Fibroblast of the aortic adventitia (primary cell): ENCODE measurements at regions not wholly inside any gene's neighbourhood (a gene's known extent, or its start where the extent isn't known, plus 50 kb on each side); places are given as distances from the start of the nearest gene placed in this dataset.
A peak's percentile ranks its signal among the peaks of the same experiment; 100 is the strongest.
"Not testable (repeated sequence)": the region's sequence is repeated elsewhere in the genome, so short reads cannot be mapped to it uniquely, and the experiment has no call there.

Experiments used
- DNase-seq: peaks from one replicate; pipeline ENCODE4 v3.0.0-alpha.2; 2010; ENCODE audit warnings: low read depth
- H3K4me3 ChIP-seq: 2 replicates; pipeline ENCODE4 v1.5.1; 2011; ENCODE audit warnings: low read depth, mild to moderate bottlenecking, control low read depth, low read length, moderate library complexity
- TF ChIP-seq, protein P1 (sequence below): IDR thresholded peaks from 2 replicates; pipeline ENCODE4 v1.5.1; 2011; ENCODE audit warnings: mild to moderate bottlenecking, low read length, control low read depth, inconsistent platforms; ENCODE audit not compliant: insufficient read depth

DNA sequence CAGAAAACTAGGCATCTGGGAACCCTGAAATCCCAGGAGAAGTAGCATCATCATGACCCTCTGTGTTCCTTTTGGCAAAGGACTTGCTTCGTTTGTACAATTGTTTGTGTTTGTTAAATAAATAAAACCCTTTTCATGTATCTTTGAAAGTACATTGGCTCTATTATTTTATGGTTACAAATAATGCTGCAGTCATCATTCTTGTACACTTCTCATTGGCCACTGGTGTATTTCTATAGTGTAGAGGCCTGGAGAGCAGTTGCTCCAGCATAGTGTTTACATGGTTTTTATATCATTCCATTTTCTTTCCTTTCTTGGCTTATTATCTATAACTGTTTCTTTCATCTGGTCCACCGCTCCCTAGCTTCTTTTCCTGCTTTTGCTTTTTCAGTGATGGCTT, 253.3 kb downstream of the FAM72C start:
- TF ChIP-seq, protein P1, sequence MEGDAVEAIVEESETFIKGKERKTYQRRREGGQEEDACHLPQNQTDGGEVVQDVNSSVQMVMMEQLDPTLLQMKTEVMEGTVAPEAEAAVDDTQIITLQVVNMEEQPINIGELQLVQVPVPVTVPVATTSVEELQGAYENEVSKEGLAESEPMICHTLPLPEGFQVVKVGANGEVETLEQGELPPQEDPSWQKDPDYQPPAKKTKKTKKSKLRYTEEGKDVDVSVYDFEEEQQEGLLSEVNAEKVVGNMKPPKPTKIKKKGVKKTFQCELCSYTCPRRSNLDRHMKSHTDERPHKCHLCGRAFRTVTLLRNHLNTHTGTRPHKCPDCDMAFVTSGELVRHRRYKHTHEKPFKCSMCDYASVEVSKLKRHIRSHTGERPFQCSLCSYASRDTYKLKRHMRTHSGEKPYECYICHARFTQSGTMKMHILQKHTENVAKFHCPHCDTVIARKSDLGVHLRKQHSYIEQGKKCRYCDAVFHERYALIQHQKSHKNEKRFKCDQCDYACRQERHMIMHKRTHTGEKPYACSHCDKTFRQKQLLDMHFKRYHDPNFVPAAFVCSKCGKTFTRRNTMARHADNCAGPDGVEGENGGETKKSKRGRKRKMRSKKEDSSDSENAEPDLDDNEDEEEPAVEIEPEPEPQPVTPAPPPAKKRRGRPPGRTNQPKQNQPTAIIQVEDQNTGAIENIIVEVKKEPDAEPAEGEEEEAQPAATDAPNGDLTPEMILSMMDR = no peak
- DNase-seq = no peak
- H3K4me3 ChIP-seq = no peak overlapping the region

DNA sequence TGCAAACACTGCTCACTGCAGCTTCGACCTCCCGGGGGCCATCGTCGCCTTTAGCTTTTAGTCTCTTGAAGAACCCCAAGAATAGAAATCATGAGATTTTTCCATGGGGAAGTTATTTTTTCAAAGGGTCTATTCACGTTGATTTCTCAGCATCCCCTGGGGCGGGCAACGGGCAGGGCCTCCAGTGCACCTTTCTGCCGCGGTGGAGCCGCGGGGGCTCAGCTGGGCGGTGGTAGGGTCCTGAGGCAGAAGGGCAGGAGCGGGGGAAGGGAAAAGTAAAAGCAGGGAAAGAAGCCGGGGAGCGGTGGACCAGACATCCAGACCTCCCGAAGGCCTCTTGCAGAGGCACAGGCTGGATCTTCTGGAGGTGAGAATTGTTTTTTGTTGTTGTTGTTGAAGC, 253.8 kb downstream of the FAM72C start:
- no peak overlapping the region for H3K4me3 ChIP-seq
- TF ChIP-seq, protein P1 = no peak
- no peak for DNase-seq

DNA sequence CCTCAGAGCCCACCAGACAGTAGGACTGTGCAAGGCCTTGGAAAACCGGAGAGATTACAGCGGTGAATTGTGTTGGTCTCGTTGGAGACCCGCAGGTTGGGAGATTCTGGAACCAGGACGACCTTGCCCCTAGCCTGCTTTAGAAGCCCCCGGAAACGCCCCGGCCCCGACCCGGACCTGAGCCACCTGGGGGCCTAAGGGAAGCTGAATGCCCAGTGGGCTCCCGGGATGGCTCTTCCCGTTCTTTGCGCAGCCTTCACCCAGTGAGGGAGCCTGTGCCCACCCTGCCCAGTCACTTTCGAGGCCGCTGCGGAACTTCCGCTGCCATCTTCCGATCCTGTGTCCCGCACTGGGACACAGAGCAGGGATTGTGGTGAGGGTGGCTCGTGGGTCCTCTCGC, 254.4 kb downstream of the FAM72C start:
- no peak for DNase-seq
- no peak overlapping the region for H3K4me3 ChIP-seq
- TF ChIP-seq, protein P1 = no peak

DNA sequence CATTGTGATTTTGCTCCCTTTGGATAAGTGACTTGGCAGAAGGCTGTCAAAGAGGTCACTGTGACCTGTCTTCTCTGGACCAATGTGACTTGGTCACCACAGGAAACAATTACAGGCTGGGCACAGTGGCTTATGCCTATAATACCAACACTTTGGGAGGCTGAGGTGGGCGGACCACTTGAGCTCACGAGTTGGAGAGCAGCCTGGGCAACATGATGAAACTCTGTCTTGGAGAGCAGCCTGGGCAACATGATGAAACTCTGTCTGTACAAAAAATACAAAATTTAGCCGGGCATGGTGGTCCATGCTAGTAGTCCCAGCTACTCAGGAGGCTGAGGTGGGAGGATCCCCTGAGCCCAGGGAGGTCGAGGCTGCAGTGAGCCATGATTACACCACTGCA, 256.9 kb downstream of the FAM72C start:
- H3K4me3 ChIP-seq = not testable (repeated sequence)

DNA sequence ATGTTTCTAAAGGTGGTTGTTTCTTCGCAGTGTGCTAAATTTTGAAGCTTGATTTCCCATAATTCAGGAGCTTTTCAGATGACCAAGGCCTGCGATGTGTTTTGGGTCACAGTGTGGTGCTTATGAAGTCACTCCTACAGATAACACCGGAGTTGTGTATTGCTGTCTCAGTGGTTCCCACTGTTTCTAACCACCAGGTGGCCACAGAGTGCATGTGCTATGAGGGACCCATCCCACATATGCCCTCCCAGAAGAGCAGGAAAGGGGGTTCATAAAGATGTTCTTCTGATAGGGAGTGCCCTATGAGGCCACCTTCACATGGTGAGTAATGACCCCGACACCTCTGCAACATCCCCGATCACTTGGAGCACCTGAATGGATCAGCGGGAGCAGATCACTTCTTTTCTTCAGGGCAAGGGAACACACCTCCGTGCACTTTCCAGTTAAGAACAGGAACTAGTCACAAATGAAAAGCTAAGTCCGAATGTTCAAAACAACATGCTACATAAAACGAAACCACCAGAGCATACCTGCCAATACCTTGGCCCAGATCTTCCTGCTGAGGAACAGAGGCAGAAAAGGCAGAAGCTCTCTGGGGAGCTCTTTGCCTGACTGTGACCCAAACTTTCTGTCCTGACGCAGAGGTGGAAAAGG, 262.1 kb downstream of the FAM72C start:
- H3K4me3 ChIP-seq = not testable (repeated sequence)
- TF ChIP-seq, protein P1 = peak; percentile 49
- DNase-seq = peak; percentile 20

More for the DNA sequence above, 256.9 kb downstream of the FAM72C start:
- DNase-seq = not testable (repeated sequence)

DNA sequence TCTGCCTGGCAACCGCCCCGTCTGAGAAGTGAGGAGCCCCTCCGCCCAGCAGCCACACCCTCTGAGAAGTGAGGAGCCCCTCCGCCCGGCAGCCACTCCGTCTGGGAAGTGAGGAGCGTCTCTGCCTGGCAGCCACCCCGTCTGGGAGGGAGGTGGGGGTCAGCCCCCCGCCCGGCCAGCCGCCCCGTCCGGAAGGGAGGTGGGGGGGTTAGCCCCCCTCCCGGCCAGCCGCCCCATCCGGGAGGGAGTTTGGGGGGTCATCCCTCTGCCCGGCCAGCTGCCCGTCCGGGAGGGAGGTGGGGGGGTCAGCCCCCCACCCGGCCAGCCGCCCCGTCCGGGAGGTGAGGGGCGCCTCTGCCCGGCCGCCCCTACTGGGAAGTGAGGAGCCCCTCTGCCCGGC, 269.0 kb downstream of the FAM72C start:
- DNase-seq, H3K4me3 ChIP-seq: not testable (repeated sequence)

DNA sequence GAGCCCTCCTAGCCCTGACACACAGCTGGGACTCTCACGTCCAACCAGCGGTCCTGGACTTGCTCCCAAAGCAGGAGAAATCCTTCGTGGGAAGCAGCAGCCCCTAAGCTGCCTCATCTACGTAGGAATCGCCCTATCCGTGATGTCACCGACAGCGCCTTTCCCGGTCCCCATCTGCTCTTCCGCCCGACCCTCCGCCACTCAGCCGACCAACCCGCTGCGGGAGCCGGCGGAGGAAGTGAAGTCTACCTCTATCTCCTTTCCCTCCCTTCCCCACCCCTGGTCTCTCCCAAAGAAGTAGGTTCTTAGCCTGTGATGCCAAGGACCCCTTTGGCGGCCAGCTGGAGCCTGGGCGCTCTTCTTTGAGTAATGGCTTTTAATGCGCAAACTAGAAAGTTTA, 272.1 kb downstream of the FAM72C start:
- TF ChIP-seq, protein P1 = no peak
- H3K4me3 ChIP-seq = no peak overlapping the region
- DNase-seq = no peak

DNA sequence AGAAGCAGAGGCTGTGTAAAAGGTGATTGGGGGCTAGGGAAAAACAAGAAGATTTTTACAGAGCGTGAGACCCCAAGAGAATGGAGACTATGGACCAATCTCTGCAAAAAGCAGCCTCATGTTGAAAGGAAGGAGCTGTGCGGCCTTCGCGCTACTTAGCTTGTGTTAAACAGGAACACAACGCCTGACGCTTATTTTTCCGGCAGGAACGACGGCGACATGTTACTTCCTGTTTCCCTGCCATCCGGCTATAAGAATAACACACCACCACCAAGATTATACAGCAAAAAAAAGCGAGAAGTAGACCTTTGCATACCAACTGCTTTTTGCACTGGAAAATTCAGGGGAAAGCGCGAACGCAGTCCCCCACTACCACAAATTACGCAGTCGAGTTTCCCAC, 272.7 kb downstream of the FAM72C start:
- TF ChIP-seq, protein P1 = no peak
- DNase-seq = no peak
- H3K4me3 ChIP-seq = no peak overlapping the region
